ENCODE measurements at regions not wholly inside any gene's neighbourhood (a gene's known extent, or its start where the extent isn't known, plus 50 kb on each side); places are given as distances from the start of the nearest gene placed in this dataset.

- H3K4me3 ChIP-seq (ENCODE audit: low read length) = no peak overlapping the region
- H3K27ac ChIP-seq (ENCODE audit: low read length) = no peak overlapping the region
- no peak for TF ChIP-seq TAF1 (IDR thresholded peaks at IDR 0.05; ENCODE audit: low read depth)
- no peak for TF ChIP-seq MXI1 (conservative IDR thresholded peaks at IDR 0.05; ENCODE audit: poor library complexity, severe bottlenecking)
- TF ChIP-seq POLR2AphosphoS5 (IDR thresholded peaks at IDR 0.05) = no peak
- TF ChIP-seq EZH2 (IDR thresholded peaks at IDR 0.05; ENCODE audit: borderline replicate concordance, insufficient read depth, low read length, poor library complexity, severe bottlenecking) = no peak
- no peak for TF ChIP-seq EP300 (conservative IDR thresholded peaks at IDR 0.05; ENCODE audit: poor library complexity, severe bottlenecking)
- no peak for TF ChIP-seq RAD21 (conservative IDR thresholded peaks at IDR 0.05)
- TF ChIP-seq CTCF (IDR thresholded peaks at IDR 0.05; ENCODE audit: poor library complexity, severe bottlenecking) = no peak
- no peak for TF ChIP-seq SMC3 (conservative IDR thresholded peaks at IDR 0.05; ENCODE audit: poor library complexity)
- no peak for TF ChIP-seq REST (IDR thresholded peaks at IDR 0.05; ENCODE audit: borderline replicate concordance)
- H3K27me3 ChIP-seq (ENCODE audit: insufficient read depth, low read depth, low read length) = no peaks in the 10 kb centered on the region
- H3K9me2 ChIP-seq (ENCODE audit: insufficient read depth, low read length) = no peaks in the 10 kb centered on the region
- no peaks in the 10 kb centered on the region for H3K36me3 ChIP-seq (ENCODE audit: insufficient read depth, low read length)
- H3K9ac ChIP-seq (ENCODE audit: low read length) = no peak overlapping the region
- H3F3A ChIP-seq (ENCODE audit: insufficient read depth, low read length, poor library complexity, severe bottlenecking) = no peaks in the 10 kb centered on the region
- H2AFZ ChIP-seq (ENCODE audit: low read depth, low read length) = no peak overlapping the region
- H3K79me2 ChIP-seq (replicated peaks; ENCODE audit: insufficient read depth, low read length) = no peaks in the 10 kb centered on the region
- H3K9me3 ChIP-seq (ENCODE audit: low read length) = no peaks in the 10 kb centered on the region
- no peak overlapping the region for H3K4me2 ChIP-seq (ENCODE audit: low read length)
- H4K20me1 ChIP-seq (ENCODE audit: insufficient read depth) = no peaks in the 10 kb centered on the region
Observed at GRCh38 chr1:239186487-239186886, 199.9 kb upstream of the CHRM3 start.

- Histone ChIP-seq H3K36me3 (ENCODE audit: insufficient read depth, low read length) (no peaks in the 10 kb centered on the region), H3K9me3 (ENCODE audit: low read length) (no peaks in the 10 kb centered on the region), H3K27ac (ENCODE audit: low read length) (no peak overlapping the region), H3K4me2 (ENCODE audit: low read length) (no peak overlapping the region), H3K9me2 (ENCODE audit: insufficient read depth, low read length) (no peaks in the 10 kb centered on the region), H3K4me3 (ENCODE audit: low read length) (no peak overlapping the region), H3F3A (ENCODE audit: insufficient read depth, low read length, poor library complexity, severe bottlenecking) (no peaks in the 10 kb centered on the region), H2AFZ (ENCODE audit: low read depth, low read length) (no peak overlapping the region), H3K79me2 (replicated peaks; ENCODE audit: insufficient read depth, low read length) (no peaks in the 10 kb centered on the region), H3K9ac (ENCODE audit: low read length) (no peak overlapping the region), H3K27me3 (ENCODE audit: insufficient read depth, low read depth, low read length) (no peaks in the 10 kb centered on the region), H4K20me1 (ENCODE audit: insufficient read depth) (no peaks in the 10 kb centered on the region)
- no peak for TF ChIP-seq EP300 (conservative IDR thresholded peaks at IDR 0.05; ENCODE audit: poor library complexity, severe bottlenecking)
- no peak for TF ChIP-seq TAF1 (IDR thresholded peaks at IDR 0.05; ENCODE audit: low read depth)
- no peak for TF ChIP-seq EZH2 (IDR thresholded peaks at IDR 0.05; ENCODE audit: borderline replicate concordance, insufficient read depth, low read length, poor library complexity, severe bottlenecking)
- no peak for TF ChIP-seq MXI1 (conservative IDR thresholded peaks at IDR 0.05; ENCODE audit: poor library complexity, severe bottlenecking)
- no peak for TF ChIP-seq CTCF (IDR thresholded peaks at IDR 0.05; ENCODE audit: poor library complexity, severe bottlenecking)
- TF ChIP-seq REST (IDR thresholded peaks at IDR 0.05; ENCODE audit: borderline replicate concordance) = no peak
- TF ChIP-seq SMC3 (conservative IDR thresholded peaks at IDR 0.05; ENCODE audit: poor library complexity) = no peak
- TF ChIP-seq POLR2AphosphoS5 (IDR thresholded peaks at IDR 0.05) = no peak
- TF ChIP-seq RAD21 (conservative IDR thresholded peaks at IDR 0.05) = no peak
Observed at GRCh38 chr1:239185245-239185619, 201.1 kb upstream of the CHRM3 start.

Data from neural cell (in vitro differentiated cells).